Peyer's patch (tissue), 4 donors: ENCODE measurements at regions not wholly inside any gene's neighbourhood (a gene's known extent, or its start where the extent isn't known, plus 50 kb on each side); places are given as distances from the start of the nearest gene placed in this dataset.

Source experiments
- CTCF ChIP-seq, 6 experiments: fragments of 450-650 bp in 4 of 6; fragments of 200-600 bp in 2 of 6; sonication (generic) in 1 of 6; IDR thresholded peaks; one replicate each; pipeline ENCODE4 v1.5.1; 2017 to 2019; ENCODE audit warnings: antibody characterized with exemption in 6 of 6, mild to moderate bottlenecking in 3 of 6, moderate library complexity in 1 of 6
- POLR2A ChIP-seq, 2 donors: fragments of 450-650 bp; IDR thresholded peaks; one replicate each; pipeline ENCODE4 v1.5.1; 2017; ENCODE audit warnings: antibody characterized with exemption in 2 of 2, mild to moderate bottlenecking in 2 of 2, moderate library complexity in 2 of 2

GRCh38 chr6:19569563-19569962 lies 267.6 kb upstream of the ID4 start:
- TF ChIP-seq CTCF (IDR thresholded peaks at IDR 0.05) (no peak), POLR2A (IDR thresholded peaks at IDR 0.05) (no peak)
